ENCODE measurements at regions not wholly inside any gene's neighbourhood (a gene's known extent, or its start where the extent isn't known, plus 50 kb on each side); places are given as distances from the start of the nearest gene placed in this dataset.

GRCh38 chr13:53781941-53782340 is 753.3 kb downstream of the OLFM4 start:
- H3K27ac ChIP-seq: no peak overlapping the region
- no peaks in the 10 kb centered on the region for H3K27me3 ChIP-seq
- no peaks in the 10 kb centered on the region for H3K4me1 ChIP-seq
- no peaks in the 10 kb centered on the region for H3K9me3 ChIP-seq
- intact Hi-C loops (cut with DNase I): no loop called here
- no peak overlapping the region for H3K4me3 ChIP-seq
- TF ChIP-seq CTCF (IDR thresholded peaks at IDR 0.05) (no peak), POLR2A (IDR thresholded peaks at IDR 0.05) (no peak), POLR2AphosphoS5 (IDR thresholded peaks at IDR 0.05; ENCODE audit: insufficient read depth in 1 of 2, low read depth in 1 of 2) (no peak)
- DNase-seq (ENCODE audit: extremely low spot score in 2 of 2): no peak
- no peaks in the 10 kb centered on the region for H3K36me3 ChIP-seq

GRCh38 chr13:53782488-53782961 is 753.9 kb downstream of the OLFM4 start:
- no peaks in the 10 kb centered on the region for H3K4me1 ChIP-seq
- no peaks in the 10 kb centered on the region for H3K36me3 ChIP-seq
- TF ChIP-seq POLR2A (IDR thresholded peaks at IDR 0.05) (no peak), CTCF (IDR thresholded peaks at IDR 0.05) (peak in 2 of 3 experiments; percentile 39 to 56)
- DNase-seq (ENCODE audit: extremely low spot score in 2 of 2): no peak
- no peak overlapping the region for H3K4me3 ChIP-seq
- H3K27me3 ChIP-seq: no peaks in the 10 kb centered on the region
- intact Hi-C loops (cut with DNase I): no loop called here
- H3K27ac ChIP-seq: no peak overlapping the region
- H3K9me3 ChIP-seq: no peaks in the 10 kb centered on the region

GRCh38 chr13:53783471-53783870 is 754.9 kb downstream of the OLFM4 start:
- Histone ChIP-seq H3K27me3 (no peaks in the 10 kb centered on the region), H3K27ac (no peak overlapping the region), H3K4me3 (no peak overlapping the region), H3K4me1 (no peaks in the 10 kb centered on the region), H3K9me3 (no peaks in the 10 kb centered on the region), H3K36me3 (no peaks in the 10 kb centered on the region)
- DNase-seq (ENCODE audit: extremely low spot score in 2 of 2): no peak
- TF ChIP-seq CTCF (IDR thresholded peaks at IDR 0.05) (no peak), POLR2A (IDR thresholded peaks at IDR 0.05) (no peak), POLR2AphosphoS5 (IDR thresholded peaks at IDR 0.05; ENCODE audit: insufficient read depth in 1 of 2, low read depth in 1 of 2) (no peak)
- intact Hi-C loops (cut with DNase I): no loop called here

- no peak overlapping the region for H3K4me3 ChIP-seq
- intact Hi-C loops (cut with DNase I): no loop called here
- H3K36me3 ChIP-seq: no peaks in the 10 kb centered on the region
Measured at GRCh38 chr13:53788286-53788685, 759.7 kb downstream of the OLFM4 start.

GRCh38 chr13:53800011-53800410 is 771.4 kb downstream of the OLFM4 start:
- intact Hi-C loops (cut with DNase I): no loop called here
- Histone ChIP-seq H3K36me3 (no peaks in the 10 kb centered on the region), H3K27me3 (no peaks in the 10 kb centered on the region), H3K27ac (no peak overlapping the region), H3K9me3 (no peaks in the 10 kb centered on the region), H3K4me1 (no peaks in the 10 kb centered on the region), H3K4me3 (no peak overlapping the region)
- no peak for TF ChIP-seq POLR2A (IDR thresholded peaks at IDR 0.05)
- no peak for TF ChIP-seq CTCF (IDR thresholded peaks at IDR 0.05)
- no peak for TF ChIP-seq POLR2AphosphoS5 (IDR thresholded peaks at IDR 0.05; ENCODE audit: insufficient read depth in 1 of 2, low read depth in 1 of 2)
- DNase-seq (ENCODE audit: extremely low spot score in 2 of 2): no peak

More at GRCh38 chr13:53788286-53788685, 759.7 kb downstream of the OLFM4 start:
- H3K27me3 ChIP-seq: no peaks in the 10 kb centered on the region
- H3K4me1 ChIP-seq: no peaks in the 10 kb centered on the region
- TF ChIP-seq POLR2AphosphoS5 (IDR thresholded peaks at IDR 0.05; ENCODE audit: insufficient read depth in 1 of 2, low read depth in 1 of 2): no peak
- no peak for TF ChIP-seq POLR2A (IDR thresholded peaks at IDR 0.05)
- TF ChIP-seq CTCF (IDR thresholded peaks at IDR 0.05): no peak
- DNase-seq (ENCODE audit: extremely low spot score in 2 of 2): no peak
- no peaks in the 10 kb centered on the region for H3K9me3 ChIP-seq
- no peak overlapping the region for H3K27ac ChIP-seq
